ENCODE measurements at regions not wholly inside any gene's neighbourhood (a gene's known extent, or its start where the extent isn't known, plus 50 kb on each side); places are given as distances from the start of the nearest gene placed in this dataset.

- no peaks in the 10 kb centered on the region; the same call in 1 of the 2 replicates for H3K27me3 Mint-ChIP-seq (ENCODE audit: insufficient read depth)
- TF ChIP-seq CTCF (IDR thresholded peaks at IDR 0.05): no peak
- H3K36me3 Mint-ChIP-seq (ENCODE audit: low read depth): no peaks in the 10 kb centered on the region; the same call in 1 of the 2 replicates
- no peak for DNase-seq
- H3K9me3 Mint-ChIP-seq: peaks cover 71% of the 10 kb centered on the region
- no peaks in the 10 kb centered on the region for H3K4me1 Mint-ChIP-seq (ENCODE audit: low read depth)
- no peak overlapping the region for H3K27ac Mint-ChIP-seq
- H3K4me3 Mint-ChIP-seq: no peak overlapping the region
These were observed 890.9 kb downstream of the VRK1 start for GRCh38 chr14:97687944-97688630.

GRCh38 chr14:97688631-97689336 lies 891.6 kb downstream of the VRK1 start:
- H3K27me3 Mint-ChIP-seq (ENCODE audit: insufficient read depth): no peaks in the 10 kb centered on the region; the same call in 1 of the 2 replicates
- H3K4me1 Mint-ChIP-seq (ENCODE audit: low read depth): no peaks in the 10 kb centered on the region
- H3K36me3 Mint-ChIP-seq (ENCODE audit: low read depth): no peaks in the 10 kb centered on the region; the same call in 1 of the 2 replicates
- H3K9me3 Mint-ChIP-seq: peaks cover 67% of the 10 kb centered on the region
- no peak for DNase-seq
- H3K4me3 Mint-ChIP-seq: no peak overlapping the region
- TF ChIP-seq CTCF (IDR thresholded peaks at IDR 0.05): no peak
- H3K27ac Mint-ChIP-seq: no peak overlapping the region

- Mint-ChIP-seq H3K9me3 (peaks cover 62% of the 10 kb centered on the region), H3K4me3 (no peak overlapping the region), H3K36me3 (ENCODE audit: low read depth) (no peaks in the 10 kb centered on the region; the same call in 1 of the 2 replicates), H3K27ac (no peak overlapping the region), H3K27me3 (ENCODE audit: insufficient read depth) (no peaks in the 10 kb centered on the region), H3K4me1 (ENCODE audit: low read depth) (no peaks in the 10 kb centered on the region)
- no peak for DNase-seq
- no peak for TF ChIP-seq CTCF (IDR thresholded peaks at IDR 0.05)
These were observed 894.9 kb downstream of the VRK1 start for GRCh38 chr14:97692084-97692483.

GRCh38 chr14:97695456-97695981 lies 898.3 kb downstream of the VRK1 start:
- H3K27me3 Mint-ChIP-seq (ENCODE audit: insufficient read depth): no peaks in the 10 kb centered on the region
- TF ChIP-seq CTCF (IDR thresholded peaks at IDR 0.05): no peak
- H3K36me3 Mint-ChIP-seq (ENCODE audit: low read depth): no peaks in the 10 kb centered on the region; the same call in 1 of the 2 replicates
- no peaks in the 10 kb centered on the region for H3K4me1 Mint-ChIP-seq (ENCODE audit: low read depth)
- DNase-seq: no peak
- peaks cover 71% of the 10 kb centered on the region for H3K9me3 Mint-ChIP-seq
- no peak overlapping the region for H3K4me3 Mint-ChIP-seq
- H3K27ac Mint-ChIP-seq: no peak overlapping the region

GRCh38 chr14:97697772-97698171 lies 900.6 kb downstream of the VRK1 start:
- no peaks in the 10 kb centered on the region for H3K27me3 Mint-ChIP-seq (ENCODE audit: insufficient read depth)
- no peak for DNase-seq
- H3K9me3 Mint-ChIP-seq: peaks cover 63% of the 10 kb centered on the region
- TF ChIP-seq CTCF (IDR thresholded peaks at IDR 0.05): no peak
- H3K4me3 Mint-ChIP-seq: no peak overlapping the region
- no peaks in the 10 kb centered on the region for H3K4me1 Mint-ChIP-seq (ENCODE audit: low read depth)
- no peaks in the 10 kb centered on the region; the same call in 1 of the 2 replicates for H3K36me3 Mint-ChIP-seq (ENCODE audit: low read depth)
- no peak overlapping the region for H3K27ac Mint-ChIP-seq
